ENCODE measurements at regions not wholly inside any gene's neighbourhood (a gene's known extent, or its start where the extent isn't known, plus 50 kb on each side); places are given as distances from the start of the nearest gene placed in this dataset.

- no peak for TF ChIP-seq CTCF (IDR thresholded peaks at IDR 0.05; ENCODE audit: low read depth, low read length, missing control alignments)
- no peak overlapping the region for H3K4me3 ChIP-seq (ENCODE audit: low read depth, low read length)
- in situ Hi-C loops (cut with HindIII; ENCODE audit: low sequenced_read_pairs): no loop called here
- DNase-seq (ENCODE audit: low read depth): no peak
Measured at GRCh38 chr3:157876556-157876955, 229.7 kb downstream of the SHOX2 start.

- in situ Hi-C loops (cut with HindIII; ENCODE audit: low sequenced_read_pairs): no loop called here
- DNase-seq (ENCODE audit: low read depth): no peak
- H3K4me3 ChIP-seq (ENCODE audit: low read depth, low read length): no peak overlapping the region
- no peak for TF ChIP-seq CTCF (IDR thresholded peaks at IDR 0.05; ENCODE audit: low read depth, low read length, missing control alignments)
Measured at GRCh38 chr3:157872902-157873301, 233.3 kb downstream of the SHOX2 start.

DNA sequence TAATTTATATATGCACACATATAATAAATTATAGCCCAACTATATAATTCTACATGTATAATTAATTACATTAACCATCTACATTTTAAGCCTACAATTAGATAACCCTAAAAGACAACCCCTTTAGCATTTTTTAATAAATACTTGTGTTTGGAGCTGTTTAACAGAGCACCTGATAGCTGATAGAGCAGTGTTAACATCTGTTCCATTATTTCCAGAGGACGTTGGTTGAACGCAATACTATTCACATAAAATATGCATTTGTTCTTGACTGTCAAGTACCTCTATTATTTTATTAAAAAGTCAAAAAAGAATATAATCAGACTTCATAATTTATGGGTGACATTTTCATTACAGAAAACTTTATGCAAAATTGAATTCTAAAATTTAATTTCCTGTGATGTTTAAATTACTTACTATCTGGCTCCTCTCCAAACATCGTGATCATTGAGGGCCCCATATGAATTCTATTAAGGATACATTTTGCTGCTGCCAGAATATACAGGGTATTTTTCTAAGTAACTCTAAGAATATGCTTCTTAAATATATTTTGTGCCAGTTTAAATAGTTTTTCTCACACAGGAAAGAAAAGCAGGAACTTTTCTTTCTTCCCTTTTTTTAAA, 234.3 kb downstream of the SHOX2 start:
- no peak overlapping the region for H3K4me3 ChIP-seq (ENCODE audit: low read depth, low read length)
- in situ Hi-C loops (cut with HindIII; ENCODE audit: low sequenced_read_pairs): no loop called here
- DNase-seq (ENCODE audit: low read depth): no peak
- TF ChIP-seq CTCF (IDR thresholded peaks at IDR 0.05; ENCODE audit: low read depth, low read length, missing control alignments): no peak

DNA sequence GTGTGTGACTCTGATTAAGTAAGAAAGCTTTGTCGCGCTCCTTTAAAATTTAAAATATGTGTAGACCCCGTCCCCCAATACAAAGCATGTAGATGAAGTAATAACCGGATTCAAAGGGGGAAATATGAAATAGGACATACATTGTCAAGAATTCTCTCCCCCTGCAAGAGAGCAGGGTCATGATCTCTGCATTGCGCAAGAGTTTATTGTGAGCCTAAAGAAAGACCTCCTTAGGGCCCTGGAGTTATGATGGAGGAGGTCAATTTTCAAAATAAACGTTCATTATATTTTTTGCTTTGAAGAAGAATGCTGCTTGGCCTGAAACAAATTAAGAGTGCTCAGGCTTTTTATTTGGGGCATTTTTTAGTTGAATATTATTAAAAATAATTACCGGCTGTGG, 235.0 kb downstream of the SHOX2 start:
- no peak for DNase-seq (ENCODE audit: low read depth)
- no peak for TF ChIP-seq CTCF (IDR thresholded peaks at IDR 0.05; ENCODE audit: low read depth, low read length, missing control alignments)
- in situ Hi-C loops (cut with HindIII; ENCODE audit: low sequenced_read_pairs): no loop called here
- H3K4me3 ChIP-seq (ENCODE audit: low read depth, low read length): no peak overlapping the region

GRCh38 chr3:157868946-157869345, 237.3 kb downstream of the SHOX2 start:
- no peak overlapping the region for H3K4me3 ChIP-seq (ENCODE audit: low read depth, low read length)
- TF ChIP-seq CTCF (IDR thresholded peaks at IDR 0.05; ENCODE audit: low read depth, low read length, missing control alignments): no peak
- in situ Hi-C loops (cut with HindIII; ENCODE audit: low sequenced_read_pairs): no loop called here
- no peak for DNase-seq (ENCODE audit: low read depth)

GRCh38 chr3:157868196-157868595, 238.0 kb downstream of the SHOX2 start:
- peak; percentile 19 for DNase-seq (ENCODE audit: low read depth)
- no peak for TF ChIP-seq CTCF (IDR thresholded peaks at IDR 0.05; ENCODE audit: low read depth, low read length, missing control alignments)
- in situ Hi-C loops (cut with HindIII; ENCODE audit: low sequenced_read_pairs): no loop called here
- H3K4me3 ChIP-seq (ENCODE audit: low read depth, low read length): no peak overlapping the region

Measured in astrocyte of the cerebellum (primary cell).